Cardiac fibroblast (primary cell): ENCODE measurements at regions not wholly inside any gene's neighbourhood (a gene's known extent, or its start where the extent isn't known, plus 50 kb on each side); places are given as distances from the start of the nearest gene placed in this dataset.

Experiments
- DNase-seq, 2 donors: peaks; one replicate each; pipeline versions ENCODE4 v3.0.0 to v3.0.0-alpha.2; 2010; ENCODE audit warnings: low read depth in 2 of 2
- H3K4me3 ChIP-seq, 2 donors: replicated peaks in 1 of 2; 1 replicate in 1 of 2; 2 replicates in 1 of 2; pipeline ENCODE4 v1.5.1; 2011; ENCODE audit warnings: low read depth in 2 of 2, low read length in 2 of 2, mild to moderate bottlenecking in 2 of 2, moderate library complexity in 1 of 2
- CTCF ChIP-seq: IDR thresholded peaks from one replicate; pipeline ENCODE4 v1.5.1; 2011; ENCODE audit warnings: low read depth, mild to moderate bottlenecking, low read length, inconsistent platforms

DNA sequence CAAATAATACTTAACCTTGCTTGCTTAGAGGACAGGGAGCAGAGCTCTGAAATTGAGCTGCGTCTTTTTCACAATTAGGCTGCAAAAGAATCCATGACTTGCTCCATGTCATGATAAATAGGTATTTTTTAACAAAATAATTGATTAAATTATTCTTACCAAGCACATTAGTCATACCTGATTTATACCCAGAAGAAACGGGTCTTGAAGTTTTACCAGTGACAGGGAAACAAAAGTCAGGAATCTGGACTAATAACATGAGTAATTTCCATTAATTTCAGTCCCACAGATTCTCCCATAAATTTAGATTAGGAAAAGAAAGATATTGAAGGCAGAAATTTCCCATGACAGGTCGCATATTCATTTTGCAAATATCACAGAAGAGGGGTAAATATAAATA lies 85.0 kb upstream of the BMP5 start:
- H3K4me3 ChIP-seq = no peak overlapping the region
- no peak for DNase-seq
- TF ChIP-seq CTCF = no peak

GRCh38 chr6:55958790-55959189 lies 83.4 kb upstream of the BMP5 start:
- no peak overlapping the region for H3K4me3 ChIP-seq
- no peak for DNase-seq
- no peak for TF ChIP-seq CTCF

GRCh38 chr6:55957961-55958422 lies 82.6 kb upstream of the BMP5 start:
- TF ChIP-seq CTCF = no peak
- peak in 1 of 2 donors; percentile 42 for DNase-seq
- no peak overlapping the region for H3K4me3 ChIP-seq

- TF ChIP-seq CTCF = no peak
- no peak overlapping the region for H3K4me3 ChIP-seq
- no peak for DNase-seq
These were observed 80.3 kb upstream of the BMP5 start for GRCh38 chr6:55955684-55956083.

DNA sequence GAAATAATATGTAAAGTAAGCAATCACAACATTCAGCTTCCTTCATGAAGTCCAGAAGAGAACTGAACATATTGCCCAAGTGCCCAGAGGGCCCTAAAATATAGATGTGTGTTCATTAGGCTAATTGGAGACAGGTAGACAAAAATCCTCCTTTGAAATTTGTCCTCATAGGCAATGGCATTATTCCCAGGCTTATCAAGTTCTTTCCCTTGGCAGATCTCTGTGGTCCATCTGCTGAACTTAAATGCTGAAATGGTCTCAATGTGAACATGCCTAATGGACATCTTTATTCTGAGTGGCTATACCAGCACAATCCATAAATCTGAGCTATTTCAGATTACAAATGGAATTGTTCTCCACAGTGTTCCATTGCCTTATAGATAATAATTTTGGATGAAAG lies 79.0 kb upstream of the BMP5 start:
- no peak for DNase-seq
- TF ChIP-seq CTCF = no peak
- no peak overlapping the region for H3K4me3 ChIP-seq

DNA sequence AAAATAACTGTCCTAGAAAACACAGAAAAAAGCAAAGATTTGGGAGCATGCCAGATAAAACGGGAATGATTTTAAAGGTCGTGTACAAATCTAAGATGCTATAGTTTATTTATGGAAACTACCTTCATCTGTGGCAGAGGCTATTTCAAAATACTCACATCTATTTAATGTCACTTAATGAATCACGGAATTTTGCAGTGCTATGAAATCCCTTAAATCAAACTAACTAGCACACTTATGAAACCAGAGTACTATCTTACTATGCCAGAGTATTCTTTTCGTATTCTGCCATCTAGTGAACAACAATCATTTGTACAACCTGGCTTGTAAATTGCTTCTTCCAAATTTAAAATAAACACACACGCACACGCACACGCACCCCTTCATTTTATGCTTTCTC lies 77.9 kb upstream of the BMP5 start:
- peak; percentile 78 to 79 for DNase-seq
- TF ChIP-seq CTCF = peak; percentile 43
- H3K4me3 ChIP-seq = peak overlapping the region in 1 of 2 donors; percentile 27

DNA sequence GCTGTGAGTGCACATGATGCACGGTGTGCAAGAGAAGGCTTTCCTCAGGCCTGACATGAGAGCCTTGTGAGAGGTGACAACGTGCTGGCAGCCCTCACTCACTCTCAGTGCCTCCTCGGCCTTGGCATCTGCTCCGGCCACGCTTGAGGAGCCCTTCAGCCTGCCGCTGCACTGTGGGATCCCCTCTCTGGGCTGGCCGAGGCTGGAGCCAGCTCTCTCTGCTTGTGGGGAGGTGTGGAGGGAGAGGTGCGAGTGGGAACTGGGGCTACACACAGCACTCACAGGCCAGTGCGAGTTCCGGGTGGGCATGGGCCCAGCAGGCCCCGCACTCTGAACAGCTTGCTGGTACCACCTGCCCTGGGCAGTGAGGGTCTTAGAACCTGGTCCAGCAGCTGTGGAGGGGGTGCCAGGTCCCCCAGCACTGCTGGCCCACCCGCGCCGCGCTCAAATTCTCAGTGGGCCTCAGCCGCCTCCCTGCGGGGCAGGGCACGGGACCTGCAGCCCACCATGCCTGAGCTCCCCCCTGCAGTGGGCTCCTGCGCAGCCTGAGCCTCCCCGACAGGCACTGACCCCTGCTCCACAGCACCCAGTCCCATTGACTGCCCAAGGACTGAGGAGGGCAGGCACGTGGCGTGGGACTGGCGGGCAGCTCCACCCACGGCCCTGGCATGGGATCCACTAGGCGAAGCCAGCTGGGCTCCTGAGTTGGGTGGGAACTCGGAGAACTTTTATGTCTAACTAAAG lies 74.9 kb upstream of the BMP5 start:
- DNase-seq = no peak
- no peak overlapping the region for H3K4me3 ChIP-seq
- no peak for TF ChIP-seq CTCF
